GM23248 (cell line): ENCODE measurements at regions not wholly inside any gene's neighbourhood (a gene's known extent, or its start where the extent isn't known, plus 50 kb on each side); places are given as distances from the start of the nearest gene placed in this dataset.

Experiments
- DNase-seq: peaks from one replicate; pipeline ENCODE4 v3.0.0-alpha.2; 2015
- H2AFZ ChIP-seq: fragments of 200-600 bp; sonication (generic); 2 replicates; pipeline ENCODE4 v1.6.1; 2016; ENCODE audit warnings: antibody characterized with exemption
- H3F3A ChIP-seq: fragments of 200-600 bp; sonication (generic); 2 replicates; pipeline ENCODE4 v1.6.1; 2016; ENCODE audit warnings: mild to moderate bottlenecking, antibody characterized with exemption, mixed run types; ENCODE audit not compliant: insufficient read depth
- H3K27ac ChIP-seq: fragments of 200-600 bp; sonication (generic); 2 replicates; pipeline ENCODE4 v1.5.1; 2016; ENCODE audit warnings: mild to moderate bottlenecking
- H3K27me3 ChIP-seq: fragments of 200-600 bp; sonication (generic); replicated peaks from 2 replicates; pipeline ENCODE4 v1.6.1; 2016; ENCODE audit warnings: mild to moderate bottlenecking; ENCODE audit not compliant: insufficient read depth
- H3K36me3 ChIP-seq: fragments of 200-600 bp; sonication (generic); 2 replicates; pipeline ENCODE4 v1.6.1; 2016; ENCODE audit warnings: low read depth, mild to moderate bottlenecking
- H3K4me1 ChIP-seq: fragments of 200-600 bp; sonication (generic); 2 replicates; pipeline ENCODE4 v1.6.1; 2016; ENCODE audit warnings: mild to moderate bottlenecking; ENCODE audit not compliant: insufficient read depth
- H3K4me2 ChIP-seq: fragments of 200-600 bp; sonication (generic); one replicate; pipeline ENCODE4 v1.6.1; 2016; ENCODE audit warnings: mild to moderate bottlenecking; ENCODE audit not compliant: unreplicated experiment
- H3K4me3 ChIP-seq: fragments of 200-600 bp; sonication (generic); 2 replicates; pipeline ENCODE4 v1.5.1; 2016; ENCODE audit warnings: mild to moderate bottlenecking
- H3K79me2 ChIP-seq: fragments of 200-600 bp; sonication (generic); 2 replicates; pipeline ENCODE4 v1.6.1; 2016; ENCODE audit warnings: mild to moderate bottlenecking; ENCODE audit not compliant: insufficient read depth
- H3K9ac ChIP-seq: fragments of 200-600 bp; sonication (generic); 2 replicates; pipeline ENCODE4 v1.6.1; 2016; ENCODE audit warnings: mild to moderate bottlenecking
- H3K9me2 ChIP-seq: fragments of 200-600 bp; sonication (generic); 2 replicates; pipeline ENCODE4 v1.6.1; 2016; ENCODE audit warnings: mixed run types, mild to moderate bottlenecking, moderate library complexity; ENCODE audit not compliant: insufficient read depth
- H3K9me3 ChIP-seq: fragments of 200-600 bp; sonication (generic); one replicate; pipeline ENCODE4 v1.6.1; 2017; ENCODE audit warnings: low read depth
- H4K20me1 ChIP-seq: fragments of 200-600 bp; sonication (generic); 2 replicates; pipeline ENCODE4 v1.6.0; 2016; ENCODE audit not compliant: insufficient read depth
- EZH2 ChIP-seq: fragments of 200-600 bp; sonication (generic); IDR thresholded peaks from 2 replicates; pipeline ENCODE4 v1.6.1; 2018; ENCODE audit warnings: antibody characterized with exemption, mild to moderate bottlenecking; ENCODE audit not compliant: insufficient read depth, poor library complexity, severe bottlenecking
- EZH2phosphoT487 ChIP-seq: fragments of 200-600 bp; sonication (generic); IDR thresholded peaks from 2 replicates; pipeline ENCODE4 v1.6.1; 2018; ENCODE audit warnings: antibody characterized with exemption, moderate library complexity, mild to moderate bottlenecking, low read depth; ENCODE audit not compliant: insufficient read depth
- WGBS, 2 experiments: methylation state at CpG; one replicate each; pipeline ENCODE4 v1.1.6; 2015 to 2017; ENCODE audit warnings: low lambda C conversion rate in 2 of 2, low coverage in 1 of 2; ENCODE audit errors: missing lambda C conversion rate in 2 of 2; 5-methylcytosine and 5-hydroxymethylcytosine counted together
- in situ Hi-C: fragments of 300-500 bp; cut with MboI; formaldehyde crosslinking; loops from 2 replicates; pipeline ENCODE4 v1.15.0; 2020

GRCh38 chr14:61928701-61929100 lies 166.5 kb downstream of the SNAPC1 start:
- Histone ChIP-seq H3K27ac (no peak overlapping the region), H4K20me1 (no peaks in the 10 kb centered on the region), H3K9me3 (no peaks in the 10 kb centered on the region), H3K27me3 (no peaks in the 10 kb centered on the region), H3F3A (peaks cover 22% of the 10 kb centered on the region), H3K4me2 (no peak overlapping the region), H2AFZ (no peak overlapping the region), H3K36me3 (no peaks in the 10 kb centered on the region), H3K9ac (no peak overlapping the region), H3K9me2 (no peaks in the 10 kb centered on the region), H3K4me1 (peaks cover 37% of the 10 kb centered on the region), H3K79me2 (no peaks in the 10 kb centered on the region), H3K4me3 (no peak overlapping the region)
- in situ Hi-C loops: no loop called here
- 51 to 62% methylated on average over 4 of the region's 4 CpGs for WGBS, 2 experiments
- no peak for DNase-seq
- TF ChIP-seq EZH2 (no peak), EZH2phosphoT487 (no peak)

- Histone ChIP-seq H3K9me2 (no peaks in the 10 kb centered on the region), H3K4me3 (no peak overlapping the region), H3K79me2 (no peaks in the 10 kb centered on the region), H4K20me1 (no peaks in the 10 kb centered on the region), H3F3A (peaks cover 26% of the 10 kb centered on the region), H3K9ac (no peak overlapping the region), H3K4me1 (peaks cover 44% of the 10 kb centered on the region), H3K9me3 (no peaks in the 10 kb centered on the region), H3K36me3 (no peaks in the 10 kb centered on the region), H3K27me3 (no peaks in the 10 kb centered on the region), H2AFZ (no peak overlapping the region), H3K4me2 (no peak overlapping the region), H3K27ac (no peak overlapping the region)
- no peak for TF ChIP-seq EZH2phosphoT487
- TF ChIP-seq EZH2: no peak
- 22 to 28% methylated on average over 2 of the region's 2 CpGs for WGBS, 2 experiments
- DNase-seq: no peak
- in situ Hi-C loops: no loop called here
Observed at GRCh38 chr14:61929651-61930050, 167.4 kb downstream of the SNAPC1 start.

DNA sequence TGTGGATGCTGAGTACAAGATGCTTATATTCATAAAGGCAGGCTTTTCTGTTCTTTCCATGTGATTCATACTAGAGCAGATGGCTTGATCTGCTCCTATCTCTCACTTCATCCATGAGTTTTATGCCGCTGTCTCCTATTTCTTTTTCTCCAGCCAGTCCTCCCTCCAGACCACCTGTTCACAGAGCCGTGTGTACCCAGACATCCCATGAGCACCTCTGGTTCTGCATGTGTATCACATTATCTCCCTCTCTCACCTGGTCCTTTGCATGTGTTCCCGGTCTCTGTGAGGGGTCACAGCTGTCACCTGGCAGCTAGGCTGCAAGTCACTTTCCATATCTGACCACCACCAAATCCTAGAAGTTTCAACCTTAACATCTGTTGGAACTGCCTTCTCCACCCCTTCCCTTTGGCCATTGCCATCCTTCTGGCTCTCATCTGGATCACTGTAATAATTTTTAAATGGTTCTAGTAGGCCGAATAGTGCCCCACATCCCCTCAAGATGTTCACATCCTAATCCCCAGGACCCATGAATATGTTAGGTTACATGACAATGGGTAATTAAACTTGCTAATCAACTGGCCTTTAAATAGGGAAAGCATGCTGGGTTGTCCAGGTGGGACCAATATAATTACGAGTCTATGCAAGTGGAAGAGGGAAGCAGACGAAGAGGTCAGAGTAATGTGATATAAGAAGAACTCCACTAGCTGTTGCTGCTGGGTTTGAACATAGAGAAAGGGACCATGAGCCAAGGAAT lies 168.1 kb downstream of the SNAPC1 start:
- TF ChIP-seq EZH2 (no peak), EZH2phosphoT487 (no peak)
- H3K79me2 ChIP-seq: no peaks in the 10 kb centered on the region
- in situ Hi-C loops: no loop called here

DNA sequence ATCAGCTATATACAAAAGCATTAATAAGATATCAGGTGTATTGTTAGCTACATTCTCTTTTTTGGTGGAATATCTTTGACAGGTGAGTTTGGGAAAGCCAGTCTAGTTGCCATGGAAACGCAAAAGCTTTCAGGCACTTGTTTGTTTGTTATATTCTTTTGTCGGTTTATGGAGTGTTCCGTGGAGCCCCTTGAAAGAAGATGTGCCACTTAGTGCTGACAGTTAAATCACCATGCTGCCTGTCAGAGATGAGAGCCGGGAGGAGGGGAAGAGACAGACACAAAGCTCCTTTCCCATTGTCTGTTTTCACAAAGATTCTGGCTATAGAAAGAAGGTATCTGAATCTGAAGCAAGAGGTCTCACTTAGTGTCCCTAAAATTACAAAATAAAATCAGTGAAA lies 170.8 kb downstream of the SNAPC1 start:
- in situ Hi-C loops: no loop called here
- Histone ChIP-seq H3K9me3 (no peaks in the 10 kb centered on the region), H3K4me2 (no peak overlapping the region), H3K36me3 (no peaks in the 10 kb centered on the region), H3F3A (peaks cover 4% of the 10 kb centered on the region; the same call in 1 of the 2 replicates), H3K9ac (no peak overlapping the region), H3K4me1 (peaks cover 19% of the 10 kb centered on the region), H4K20me1 (no peaks in the 10 kb centered on the region), H3K9me2 (no peaks in the 10 kb centered on the region), H3K79me2 (no peaks in the 10 kb centered on the region), H3K27me3 (0 out of 2 replicates have a peak, but pooled peaks cover 7% of the 10 kb centered on the region), H2AFZ (no peak overlapping the region), H3K4me3 (no peak overlapping the region), H3K27ac (no peak overlapping the region)
- no peak for TF ChIP-seq EZH2phosphoT487
- TF ChIP-seq EZH2: no peak
- no peak for DNase-seq
- WGBS, 2 experiments: 61 to 65% methylated on average over 4 of the region's 4 CpGs

More for the DNA sequence above, 168.1 kb downstream of the SNAPC1 start:
- Histone ChIP-seq H3K4me1 (peaks cover 46% of the 10 kb centered on the region), H3F3A (peaks cover 24% of the 10 kb centered on the region), H3K9me2 (no peaks in the 10 kb centered on the region), H3K27me3 (no peaks in the 10 kb centered on the region), H3K4me3 (no peak overlapping the region), H3K36me3 (no peaks in the 10 kb centered on the region), H3K27ac (no peak overlapping the region), H4K20me1 (no peaks in the 10 kb centered on the region), H2AFZ (no peak overlapping the region), H3K9me3 (no peaks in the 10 kb centered on the region), H3K4me2 (no peak overlapping the region), H3K9ac (no peak overlapping the region)
- no peak for DNase-seq
- WGBS, 2 experiments: 54 to 57% methylated on average over 6 of the region's 6 CpGs
